CD4-positive, alpha-beta T cell treated with Interleukin-2 at 100 ng/mL for 4 hours (primary cell): ENCODE measurements at regions not wholly inside any gene's neighbourhood (a gene's known extent, or its start where the extent isn't known, plus 50 kb on each side); places are given as distances from the start of the nearest gene placed in this dataset.
"Not testable (repeated sequence)": the region's sequence is repeated elsewhere in the genome, so short reads cannot be mapped to it uniquely, and the experiment has no call there.

Source experiments
- DNase-seq: peaks from one replicate; pipeline ENCODE4 v3.0.0-alpha.2; 2020; ENCODE audit warnings: low spot score

DNA sequence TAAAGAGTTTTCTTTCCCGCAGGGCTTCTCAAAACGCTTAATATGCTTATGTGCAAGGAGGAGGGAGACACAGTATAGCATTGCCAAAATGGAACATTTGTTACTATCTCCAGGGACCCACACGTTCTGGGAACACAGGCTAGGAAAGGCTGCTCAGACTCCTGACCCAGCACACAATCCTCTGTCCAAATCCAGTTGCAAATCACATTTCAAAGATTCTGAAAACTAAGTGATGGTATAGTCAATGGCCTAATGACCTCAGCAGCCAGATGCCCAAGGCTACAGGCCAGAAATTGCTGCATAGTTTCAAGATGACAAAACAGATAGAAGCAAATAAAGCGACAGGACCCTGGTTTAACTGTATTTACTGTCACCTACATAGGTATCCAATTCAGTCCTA lies 97.0 kb upstream of the GRIP1 start:
- no peak for DNase-seq

DNA sequence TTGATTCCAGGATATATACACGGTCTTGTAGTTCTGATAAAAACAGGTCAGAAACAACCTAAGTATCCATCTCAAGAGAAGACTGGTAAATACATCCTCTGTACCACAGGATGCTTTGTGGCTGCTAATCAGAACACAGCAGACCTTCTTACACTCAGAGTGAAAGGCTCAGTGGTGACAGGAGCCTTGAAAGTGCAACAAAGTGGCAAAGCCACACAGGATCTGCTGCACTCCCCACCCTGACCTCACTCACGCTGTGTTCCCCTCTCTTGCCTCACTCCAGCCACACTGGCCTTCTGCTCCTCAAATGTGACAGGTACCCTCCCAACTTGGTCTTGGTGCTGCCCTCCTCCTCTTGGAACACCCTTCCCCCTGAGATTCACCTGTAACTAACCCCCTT lies 98.1 kb upstream of the GRIP1 start:
- DNase-seq: peak; percentile 7

GRCh38 chr12:66779466-66779865 lies 100.6 kb upstream of the GRIP1 start:
- no peak for DNase-seq

DNA sequence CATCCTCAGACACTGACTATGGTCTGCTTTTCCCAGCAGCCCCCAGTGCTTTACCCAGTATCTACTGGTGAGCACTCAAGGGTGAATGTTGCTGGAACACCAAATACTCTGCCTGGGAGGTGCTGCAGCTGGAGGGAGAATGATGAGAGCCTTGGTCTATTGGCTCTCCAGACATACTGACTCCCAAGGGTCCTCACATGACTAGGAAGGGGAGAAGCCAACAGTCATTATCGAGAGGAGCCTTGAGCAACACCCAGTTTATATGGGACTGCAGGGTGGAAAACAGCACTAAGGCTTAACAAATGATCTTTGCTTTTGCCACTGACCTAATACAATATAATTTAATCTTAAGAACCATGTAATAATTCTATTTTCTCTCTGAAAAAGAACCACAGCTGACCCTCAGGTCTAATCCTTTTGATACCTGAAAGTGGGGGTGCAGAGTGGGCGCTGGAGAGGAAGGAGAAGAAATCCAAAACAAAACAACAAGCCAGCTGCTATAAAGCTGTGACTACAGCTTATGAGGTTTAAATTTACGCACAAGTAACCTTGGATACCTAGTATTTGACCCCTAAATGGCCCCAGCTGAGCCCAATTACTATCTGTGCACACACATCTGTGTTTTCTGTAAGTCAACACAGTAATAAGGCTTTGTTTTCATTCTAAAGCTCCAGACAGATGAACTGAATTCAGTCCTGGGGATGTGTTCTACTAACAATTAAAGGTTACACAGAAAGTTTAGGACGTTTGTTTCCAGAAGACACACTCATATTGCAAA lies 107.8 kb upstream of the GRIP1 start:
- no peak for DNase-seq

GRCh38 chr12:66799551-66799950 lies 120.7 kb upstream of the GRIP1 start:
- DNase-seq: no peak

GRCh38 chr12:66800046-66800445 lies 121.2 kb upstream of the GRIP1 start:
- DNase-seq: no peak

DNA sequence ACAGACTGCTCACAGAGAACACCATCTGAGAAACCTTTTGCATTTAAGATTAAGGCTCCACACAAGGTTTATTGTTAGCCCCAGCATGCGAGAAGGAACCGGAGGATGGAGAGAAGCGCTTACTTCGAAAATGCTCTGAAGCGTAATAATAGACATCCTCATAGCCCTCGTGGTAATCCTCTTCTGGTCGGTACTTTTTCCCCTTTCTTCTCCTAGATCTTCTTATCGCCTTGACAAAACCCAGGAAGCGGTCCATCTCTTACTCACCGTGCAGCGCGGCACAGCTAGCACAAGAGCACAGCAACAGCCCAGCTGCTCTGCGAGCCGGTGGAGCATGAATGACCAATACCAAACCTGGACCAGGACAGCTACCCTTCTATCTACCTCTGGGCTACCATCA lies 125.1 kb upstream of the GRIP1 start:
- DNase-seq: no peak

- DNase-seq: no peak
Measured at GRCh38 chr12:66804563-66804974, 125.7 kb upstream of the GRIP1 start.

DNA sequence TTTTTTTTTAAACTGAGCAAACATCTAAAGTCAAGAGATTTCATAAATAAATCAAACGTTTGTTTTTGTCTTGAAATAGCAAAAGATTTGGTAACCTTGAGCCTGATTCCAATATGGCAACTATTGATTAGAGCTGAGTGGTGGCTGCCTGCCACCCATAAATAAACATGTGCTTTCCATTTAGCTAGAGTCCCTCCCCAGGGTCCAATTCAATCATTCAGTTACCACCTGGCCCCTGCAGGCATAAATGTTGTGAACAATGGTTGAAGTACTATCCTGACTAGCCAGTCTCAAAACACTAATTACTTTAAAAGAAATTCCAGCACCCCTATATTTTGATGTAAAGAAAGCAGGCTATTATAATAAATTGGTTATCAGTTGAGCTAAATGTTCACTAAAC lies 129.7 kb upstream of the GRIP1 start:
- DNase-seq: no peak

GRCh38 chr12:66813137-66813892 lies 134.4 kb upstream of the GRIP1 start:
- no peak for DNase-seq

GRCh38 chr12:66819587-66819986 lies 140.7 kb upstream of the GRIP1 start:
- DNase-seq: no peak

- DNase-seq: no peak
Measured at GRCh38 chr12:66822961-66823360, 144.1 kb upstream of the GRIP1 start.

DNA sequence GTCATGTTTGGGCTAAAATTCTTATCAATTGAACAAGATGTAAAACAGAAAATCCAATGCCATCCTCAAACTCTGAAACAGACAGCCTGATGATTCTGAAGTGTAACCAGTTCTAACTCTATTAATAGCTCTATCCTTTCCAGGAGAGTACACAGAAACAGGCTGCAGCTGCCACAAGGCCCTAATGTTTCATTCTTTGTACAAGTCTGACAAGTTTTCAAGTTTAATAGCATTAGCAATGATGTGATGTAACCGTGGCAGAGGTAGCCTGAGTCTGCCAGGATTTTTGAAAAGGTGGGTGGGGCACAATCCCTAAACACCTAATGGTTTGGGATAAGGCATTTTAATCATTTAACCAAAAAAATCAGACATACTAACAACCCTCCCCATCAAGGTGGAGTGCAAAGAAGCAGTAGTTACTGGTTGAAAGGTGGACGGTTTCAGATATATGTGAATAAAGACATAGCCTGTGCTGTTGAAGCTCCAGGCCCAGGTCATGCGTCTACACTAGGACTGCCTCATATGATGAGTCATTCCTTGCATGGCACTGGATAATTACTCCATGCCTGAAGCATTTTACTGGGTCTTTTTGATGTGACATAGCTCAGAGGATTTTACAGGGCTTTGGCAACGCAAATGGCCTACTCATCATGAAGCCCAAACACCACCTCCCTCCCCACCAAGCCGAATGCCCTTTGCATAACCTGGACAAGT lies 145.1 kb upstream of the GRIP1 start:
- no peak for DNase-seq

DNA sequence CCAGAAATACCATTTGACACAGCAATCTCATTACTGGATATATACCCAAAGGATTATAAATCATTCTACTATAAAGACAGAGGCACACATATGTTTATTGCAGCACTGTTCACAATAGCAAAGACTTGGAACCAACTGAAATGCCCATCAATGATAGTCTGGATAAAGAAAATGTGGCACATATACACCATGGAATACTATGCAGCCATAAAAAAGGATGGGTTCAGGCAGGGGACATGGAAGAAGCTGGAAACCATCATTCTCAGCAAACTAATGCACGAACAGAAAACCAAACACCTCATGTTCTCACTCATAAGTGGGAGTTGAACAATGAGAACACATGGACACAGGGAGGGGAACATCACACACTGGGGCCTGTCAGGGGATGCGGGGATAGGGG lies 147.0 kb upstream of the GRIP1 start:
- not testable (repeated sequence) for DNase-seq

GRCh38 chr12:66829660-66830325 lies 150.9 kb upstream of the GRIP1 start:
- DNase-seq: peak; percentile 2

DNA sequence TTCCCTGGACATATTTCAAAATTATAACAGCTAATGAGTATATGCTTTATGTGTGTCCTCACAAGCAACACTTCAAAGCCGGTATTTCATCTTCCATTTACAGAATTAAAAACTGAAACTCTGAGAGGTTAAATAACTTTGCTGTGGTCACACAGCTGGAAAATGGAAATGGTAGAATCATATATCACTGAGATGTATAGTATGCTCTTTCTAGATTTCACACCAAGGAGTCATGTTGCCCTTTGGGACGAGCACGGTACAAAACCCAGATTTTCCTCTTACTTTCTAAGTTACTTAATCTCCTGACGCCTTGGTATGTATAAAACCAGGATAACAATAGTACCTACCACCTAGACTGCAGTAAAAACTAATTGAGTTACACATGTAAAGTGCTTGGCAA lies 152.6 kb upstream of the GRIP1 start:
- DNase-seq: no peak

GRCh38 chr12:66832997-66833396 lies 154.1 kb upstream of the GRIP1 start:
- no peak for DNase-seq

DNA sequence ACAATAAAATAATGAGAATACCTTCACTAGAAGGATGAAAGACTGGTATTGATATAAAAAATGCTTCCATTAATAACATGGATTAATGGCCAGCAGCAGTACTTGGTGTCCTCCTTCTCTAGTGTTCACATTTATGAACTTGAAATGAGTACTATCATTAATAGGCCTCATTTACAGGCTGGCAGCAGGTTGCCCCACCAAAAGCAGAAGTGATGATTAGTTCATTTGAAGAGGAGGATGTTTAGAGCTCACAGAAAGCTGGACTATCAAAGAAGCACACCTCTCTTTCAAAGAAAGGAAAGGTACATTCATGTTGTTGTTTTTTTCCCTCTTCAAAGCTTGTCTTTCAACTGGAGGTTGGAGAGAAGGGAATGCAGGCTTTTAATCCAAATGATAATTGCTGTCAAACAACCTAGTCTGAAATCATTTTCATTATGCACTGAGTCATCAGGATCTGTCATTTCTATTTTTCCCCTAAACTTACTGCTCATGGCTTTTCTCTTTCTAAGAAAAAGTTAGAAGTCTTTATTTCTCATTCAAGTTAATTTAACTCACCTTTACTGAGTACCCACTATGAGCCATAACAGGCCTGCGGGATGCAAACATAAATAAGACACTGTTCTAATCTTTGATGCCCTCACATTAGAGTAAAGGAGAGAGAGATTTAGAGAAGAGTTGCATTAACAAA lies 157.9 kb upstream of the GRIP1 start:
- DNase-seq: no peak

- DNase-seq: no peak
Measured at GRCh38 chr12:66837311-66837627, 158.4 kb upstream of the GRIP1 start.

DNA sequence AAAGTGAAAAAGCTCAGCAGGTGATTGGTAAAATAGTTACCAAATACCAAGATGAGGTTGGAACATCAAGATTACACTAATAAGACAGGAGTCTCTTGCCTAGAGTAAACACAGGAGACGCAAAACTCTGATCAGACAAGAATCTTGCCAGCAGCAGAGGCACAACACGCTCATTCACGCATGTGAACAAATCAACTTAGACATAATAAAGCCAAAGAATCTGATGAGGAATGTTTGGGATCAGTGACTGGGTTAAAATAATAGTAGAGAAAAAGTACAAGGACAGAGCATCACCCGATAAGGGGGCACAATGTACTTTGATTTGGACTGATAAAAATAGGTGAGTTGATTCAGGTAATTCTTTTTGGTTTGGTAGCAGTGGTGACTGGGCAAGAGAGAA lies 159.5 kb upstream of the GRIP1 start:
- no peak for DNase-seq

DNA sequence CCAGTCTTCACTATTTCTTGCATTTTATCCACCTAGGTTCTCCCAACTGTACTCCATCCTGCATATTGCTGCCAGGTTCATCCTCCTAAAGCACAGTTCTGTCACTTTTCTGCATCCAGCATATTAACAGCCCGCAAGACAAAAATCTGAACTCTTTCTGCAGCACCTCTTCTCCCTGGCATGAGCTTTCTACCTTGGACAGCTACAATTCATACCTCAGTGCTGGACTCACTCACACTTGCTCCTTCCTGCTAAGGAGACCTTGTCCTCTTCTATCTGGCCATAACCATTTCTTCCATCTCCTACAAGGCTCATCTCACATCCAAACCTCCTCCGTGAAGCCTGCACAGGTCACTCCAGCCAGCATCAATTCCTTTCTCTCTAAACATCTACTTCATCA lies 170.1 kb upstream of the GRIP1 start:
- DNase-seq: no peak

GRCh38 chr12:66851134-66851533 lies 172.3 kb upstream of the GRIP1 start:
- DNase-seq: no peak
